Mesothelial cell of epicardium (in vitro differentiated cells): ENCODE measurements at regions not wholly inside any gene's neighbourhood (a gene's known extent, or its start where the extent isn't known, plus 50 kb on each side); places are given as distances from the start of the nearest gene placed in this dataset.

Experiments used
- DNase-seq, 2 experiments: peaks; one replicate each; pipeline ENCODE4 v3.0.0; 2021; ENCODE audit warnings: low spot score in 2 of 2; ENCODE audit not compliant: unreplicated experiment in 2 of 2
- H3K27ac Mint-ChIP-seq: 2 replicates; pipeline ENCODE4 v1.8.0; 2021; ENCODE audit warnings: mixed read lengths
- H3K27me3 Mint-ChIP-seq: 2 replicates; pipeline ENCODE4 v1.8.0; 2021; ENCODE audit warnings: low read depth, mixed read lengths
- H3K36me3 Mint-ChIP-seq: 2 replicates; pipeline ENCODE4 v1.8.0; 2021; ENCODE audit warnings: mixed read lengths
- H3K4me1 Mint-ChIP-seq: 2 replicates; pipeline ENCODE4 v1.8.0; 2021; ENCODE audit warnings: mixed read lengths
- H3K4me3 Mint-ChIP-seq: 2 replicates; pipeline ENCODE4 v1.8.0; 2021; ENCODE audit warnings: mild to moderate bottlenecking, moderate library complexity, mixed read lengths
- H3K9me3 Mint-ChIP-seq: 2 replicates; pipeline ENCODE4 v1.8.0; 2021; ENCODE audit warnings: mixed read lengths
- CTCF ChIP-seq: fragments of 200-600 bp; sonication (generic); IDR thresholded peaks from one replicate; pipeline ENCODE4 v1.5.0; 2021; ENCODE audit warnings: antibody characterized with exemption; ENCODE audit not compliant: unreplicated experiment

- no peaks in the 10 kb centered on the region for H3K27me3 Mint-ChIP-seq
- H3K9me3 Mint-ChIP-seq: peaks cover 7% of the 10 kb centered on the region
- H3K36me3 Mint-ChIP-seq: peaks cover 2% of the 10 kb centered on the region
- TF ChIP-seq CTCF: no peak
- no peak overlapping the region for H3K4me3 Mint-ChIP-seq
- H3K27ac Mint-ChIP-seq: no peak overlapping the region
- peaks cover 7% of the 10 kb centered on the region for H3K4me1 Mint-ChIP-seq
- no peak for DNase-seq
Measured at GRCh38 chr15:38648121-38648843, 83.7 kb upstream of the RASGRP1 start.

- H3K36me3 Mint-ChIP-seq: no peaks in the 10 kb centered on the region
- peaks cover 7% of the 10 kb centered on the region for H3K4me1 Mint-ChIP-seq
- no peaks in the 10 kb centered on the region for H3K27me3 Mint-ChIP-seq
- no peak for TF ChIP-seq CTCF
- DNase-seq: no peak
- H3K9me3 Mint-ChIP-seq: no peaks in the 10 kb centered on the region
- H3K4me3 Mint-ChIP-seq: no peak overlapping the region
- no peak overlapping the region for H3K27ac Mint-ChIP-seq
Measured at GRCh38 chr15:38650384-38650783, 85.8 kb upstream of the RASGRP1 start.

GRCh38 chr15:38650936-38651327 is 86.3 kb upstream of the RASGRP1 start:
- no peaks in the 10 kb centered on the region for H3K9me3 Mint-ChIP-seq
- no peak overlapping the region for H3K4me3 Mint-ChIP-seq
- H3K36me3 Mint-ChIP-seq: no peaks in the 10 kb centered on the region
- H3K4me1 Mint-ChIP-seq: peaks cover 7% of the 10 kb centered on the region
- H3K27me3 Mint-ChIP-seq: no peaks in the 10 kb centered on the region
- DNase-seq: no peak
- no peak for TF ChIP-seq CTCF
- H3K27ac Mint-ChIP-seq: no peak overlapping the region

- no peaks in the 10 kb centered on the region for H3K27me3 Mint-ChIP-seq
- no peak for TF ChIP-seq CTCF
- no peak overlapping the region for H3K4me3 Mint-ChIP-seq
- H3K27ac Mint-ChIP-seq: no peak overlapping the region
- H3K4me1 Mint-ChIP-seq: peaks cover 7% of the 10 kb centered on the region
- no peaks in the 10 kb centered on the region for H3K36me3 Mint-ChIP-seq
- no peak for DNase-seq
- no peaks in the 10 kb centered on the region for H3K9me3 Mint-ChIP-seq
Measured at GRCh38 chr15:38651328-38652038, 86.9 kb upstream of the RASGRP1 start.

- no peaks in the 10 kb centered on the region for H3K36me3 Mint-ChIP-seq
- no peak overlapping the region for H3K4me3 Mint-ChIP-seq
- peaks cover 7% of the 10 kb centered on the region for H3K4me1 Mint-ChIP-seq
- no peaks in the 10 kb centered on the region for H3K9me3 Mint-ChIP-seq
- TF ChIP-seq CTCF: no peak
- no peak overlapping the region for H3K27ac Mint-ChIP-seq
- H3K27me3 Mint-ChIP-seq: no peaks in the 10 kb centered on the region
- no peak for DNase-seq
Measured at GRCh38 chr15:38652183-38652794, 87.7 kb upstream of the RASGRP1 start.
